UCSD-AML1 (cell line): ENCODE measurements at regions not wholly inside any gene's neighbourhood (a gene's known extent, or its start where the extent isn't known, plus 50 kb on each side); places are given as distances from the start of the nearest gene placed in this dataset.

ENCODE experiments used
- DNase-seq: peaks from one replicate; lab custom pipeline; 2025; ENCODE audit not compliant: unreplicated experiment; lab: John Stamatoyannopoulos, UW

DNA sequence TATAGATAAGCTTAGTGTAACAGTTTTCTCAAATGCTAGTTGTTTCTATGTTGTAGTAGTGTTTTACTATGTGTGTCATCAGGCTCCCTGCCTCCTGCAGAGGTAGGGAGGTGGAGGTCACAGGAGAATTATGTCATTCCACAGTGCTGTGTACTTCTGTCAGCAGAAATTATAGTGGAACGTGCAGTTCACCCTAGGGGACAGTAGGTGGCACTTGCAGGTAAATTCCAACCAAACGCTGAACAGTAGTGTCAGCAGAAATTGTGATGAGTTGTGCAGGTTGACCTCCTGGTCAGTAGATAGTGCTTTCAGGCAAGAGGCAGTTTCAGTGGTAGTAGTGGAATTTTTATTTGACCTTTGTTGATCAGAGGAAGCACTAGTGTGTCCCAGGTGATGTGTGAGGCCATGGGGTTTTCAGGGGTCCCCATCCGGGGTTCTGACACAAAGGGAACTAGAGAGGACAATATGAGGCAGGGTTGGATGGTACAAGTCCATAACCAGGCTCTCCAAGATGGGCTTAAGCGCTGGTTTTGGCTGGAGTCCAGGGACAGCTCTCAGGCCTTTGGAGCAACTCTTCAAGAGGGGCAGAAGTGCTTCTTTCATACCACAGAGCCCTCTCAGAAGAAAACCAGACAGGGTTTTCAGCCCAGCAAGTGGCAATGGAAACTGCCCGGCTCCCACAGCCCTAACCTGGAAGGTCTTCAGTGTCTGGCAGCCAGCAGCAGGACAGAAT is 402.9 kb downstream of the CYLC2 start:
- DNase-seq, result peak; percentile 7

DNA sequence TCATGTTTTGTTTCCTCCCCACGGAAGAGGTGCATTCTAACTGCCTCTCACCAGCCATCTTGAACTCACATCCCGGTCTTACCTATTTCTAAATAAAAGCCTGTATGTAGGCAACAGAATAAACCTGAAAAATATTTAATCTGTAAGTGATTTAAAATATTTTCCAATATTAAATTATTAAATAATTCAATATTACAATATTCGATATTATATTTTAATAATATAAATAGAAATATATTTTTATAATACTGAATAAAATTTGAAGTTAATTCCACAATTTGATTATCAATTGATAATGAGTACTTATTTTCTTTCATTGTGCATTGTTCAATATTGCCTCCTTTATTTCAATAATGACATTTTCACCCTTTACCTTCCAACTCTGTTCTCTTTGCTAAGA is 404.4 kb downstream of the CYLC2 start:
- no peak for DNase-seq

DNA sequence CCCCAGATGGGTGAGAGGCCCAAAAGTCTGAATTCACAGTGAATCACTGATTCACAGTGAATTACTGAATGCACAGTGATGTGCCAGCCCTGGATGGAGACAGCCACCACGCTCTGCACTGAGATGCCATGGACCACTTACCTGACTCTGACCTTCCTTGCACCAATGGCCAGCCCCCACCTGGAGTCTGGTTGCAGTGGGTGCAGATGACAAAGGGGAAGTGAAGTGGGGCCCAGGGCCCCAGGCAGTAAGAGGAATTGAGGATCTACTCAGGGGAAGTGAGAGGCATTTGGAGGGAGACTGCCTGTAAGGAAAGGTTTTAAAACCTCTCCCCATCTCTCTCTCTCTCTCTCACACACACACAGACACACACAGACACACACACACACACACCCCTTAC is 412.1 kb downstream of the CYLC2 start:
- DNase-seq, result peak; percentile 5

DNA sequence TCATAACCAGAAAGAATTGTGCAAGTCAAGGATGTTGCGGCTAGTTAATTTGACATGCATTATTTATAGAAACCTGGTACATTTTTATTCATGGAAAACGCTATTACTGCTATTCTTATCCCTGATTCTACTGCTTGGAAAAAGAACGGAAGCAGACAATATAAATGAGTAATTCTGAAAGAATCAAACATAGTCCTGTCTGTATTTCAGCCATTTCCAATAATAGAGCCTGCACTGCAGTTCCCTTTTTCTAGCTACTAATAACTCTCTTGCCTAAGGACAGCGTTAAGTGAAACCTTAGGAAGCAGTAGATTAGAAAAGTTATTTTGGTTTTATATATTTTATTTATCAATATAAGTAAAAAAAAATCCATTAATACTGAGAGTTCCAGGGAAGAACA is 414.9 kb downstream of the CYLC2 start:
- DNase-seq, result no peak

DNA sequence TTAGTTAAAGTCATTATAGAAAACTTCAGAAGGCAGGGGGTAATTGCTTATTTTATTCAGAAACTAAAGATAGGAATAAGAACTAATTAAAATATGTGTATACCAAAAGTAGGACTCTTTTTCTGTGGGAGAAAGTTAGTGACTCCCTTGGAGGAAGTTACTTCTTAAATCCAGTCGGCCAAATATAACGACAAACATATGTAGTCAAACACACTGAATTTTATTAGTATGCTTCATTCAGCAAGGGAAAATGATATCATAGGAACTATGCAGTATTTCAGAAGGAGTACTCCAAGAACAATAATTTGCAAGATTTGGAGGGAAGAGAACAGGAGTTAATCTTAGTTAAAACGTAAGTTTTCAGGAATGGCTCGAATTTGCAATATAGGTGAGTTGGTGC is 432.6 kb downstream of the CYLC2 start:
- no peak for DNase-seq

DNA sequence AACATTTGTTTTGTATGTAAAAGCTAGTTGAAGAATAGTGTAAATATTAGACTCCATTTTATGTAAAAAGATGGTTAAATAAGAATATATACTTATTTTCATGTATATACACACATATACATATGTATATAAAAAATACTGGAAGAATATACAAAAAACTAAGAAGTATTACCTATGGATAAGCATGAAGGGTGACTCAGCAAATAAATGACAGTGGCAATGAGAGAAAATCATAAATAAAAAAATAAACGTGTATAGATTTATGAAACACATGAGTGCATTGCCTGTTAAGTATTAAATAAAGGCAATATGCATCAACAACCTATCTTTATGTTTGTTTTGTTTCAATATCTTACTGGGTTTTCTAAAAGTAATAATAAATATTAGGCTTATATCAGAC is 435.3 kb downstream of the CYLC2 start:
- no peak for DNase-seq

DNA sequence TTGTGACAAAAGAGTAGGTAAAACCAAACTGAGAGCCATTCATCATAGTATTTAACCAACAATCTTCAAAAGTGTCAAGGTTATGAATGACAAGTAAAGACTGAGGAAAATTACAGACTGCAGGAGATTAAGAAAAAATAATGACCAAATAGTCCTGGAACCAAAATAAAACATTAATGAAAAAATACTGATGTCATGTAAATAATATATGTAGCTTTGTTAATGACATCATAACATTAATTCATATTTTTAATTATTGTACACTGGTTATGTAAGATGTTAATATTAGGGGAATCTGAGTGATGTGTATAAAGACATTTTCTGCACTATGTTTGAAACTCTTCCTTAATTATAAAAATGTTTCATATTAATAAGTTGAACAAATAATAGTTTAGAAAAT is 436.7 kb downstream of the CYLC2 start:
- no peak for DNase-seq

DNA sequence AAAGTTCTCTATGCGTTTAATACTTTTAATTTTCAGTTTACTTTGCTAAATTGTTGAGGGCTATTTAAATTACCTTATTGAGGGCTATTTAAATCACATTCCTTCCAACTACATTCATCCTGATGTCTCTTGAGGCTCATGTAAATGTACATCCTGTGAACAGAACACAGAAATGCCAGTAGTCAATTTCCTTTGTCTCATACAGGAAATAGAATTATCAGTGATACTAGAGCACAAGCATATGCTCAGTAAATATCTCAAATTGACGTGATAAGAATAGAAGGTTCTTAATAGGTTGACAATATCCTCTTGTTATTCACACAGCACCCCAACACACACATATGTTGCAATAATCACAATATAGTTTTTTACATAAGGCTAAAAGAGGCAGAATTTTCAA is 449.0 kb downstream of the CYLC2 start:
- DNase-seq, result no peak

DNA sequence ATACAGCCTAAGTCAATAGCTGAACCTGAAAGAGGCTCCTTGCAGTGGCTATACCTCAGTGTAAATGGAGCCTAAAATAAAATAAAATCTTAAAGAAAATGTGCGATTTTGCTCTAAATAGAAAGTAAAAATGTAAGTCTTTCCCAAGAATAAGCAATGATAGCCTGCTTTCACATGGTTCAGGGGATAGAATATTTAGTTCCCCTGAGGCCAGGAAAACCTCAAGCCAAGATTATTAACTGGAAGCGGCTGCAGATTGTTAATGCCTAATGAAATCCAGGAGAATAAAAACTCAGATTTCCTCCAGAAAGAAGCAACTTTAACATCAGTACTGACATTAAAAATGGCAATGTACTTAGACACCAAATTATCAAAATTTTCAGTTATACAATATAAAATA is 463.7 kb downstream of the CYLC2 start:
- DNase-seq, result no peak

DNA sequence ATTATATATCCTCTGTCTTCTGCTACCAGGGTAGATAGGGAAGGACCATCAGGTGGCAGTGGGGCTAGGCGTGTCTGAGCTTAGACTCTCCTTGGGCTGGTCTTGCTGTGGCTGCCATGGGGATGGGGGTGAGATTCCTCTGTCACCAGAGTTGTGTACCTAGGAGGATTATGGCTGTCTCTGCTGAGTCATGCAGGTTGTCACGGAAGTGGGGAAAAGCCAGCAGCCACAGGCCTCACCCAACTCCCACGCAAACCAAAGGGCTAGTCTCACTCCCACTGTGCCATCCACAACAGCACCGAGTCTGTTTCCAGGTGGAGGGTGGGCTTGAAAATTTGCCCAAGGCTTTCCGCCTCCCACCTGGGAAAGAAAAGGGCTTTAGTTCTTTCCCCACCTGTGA is 476.1 kb downstream of the CYLC2 start:
- no peak for DNase-seq

DNA sequence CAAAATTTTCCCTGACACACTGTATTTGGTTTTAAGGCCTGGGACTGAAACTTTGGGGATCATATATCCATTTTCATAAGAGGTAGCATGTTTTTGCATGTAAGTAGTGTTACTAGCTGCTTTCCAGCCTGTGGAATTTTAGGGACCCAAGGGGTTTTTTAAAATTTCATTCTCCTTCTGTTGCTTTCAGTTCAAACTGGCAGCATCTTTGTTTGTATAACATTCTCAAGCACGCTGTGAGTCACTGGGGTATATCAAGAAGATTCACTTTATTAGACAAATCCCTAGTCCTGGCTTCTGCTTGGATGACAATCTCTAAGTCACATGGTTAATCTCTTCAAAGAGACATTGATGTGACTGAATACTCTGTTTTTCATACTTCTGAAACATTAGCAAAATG is 479.0 kb downstream of the CYLC2 start:
- DNase-seq, result no peak

DNA sequence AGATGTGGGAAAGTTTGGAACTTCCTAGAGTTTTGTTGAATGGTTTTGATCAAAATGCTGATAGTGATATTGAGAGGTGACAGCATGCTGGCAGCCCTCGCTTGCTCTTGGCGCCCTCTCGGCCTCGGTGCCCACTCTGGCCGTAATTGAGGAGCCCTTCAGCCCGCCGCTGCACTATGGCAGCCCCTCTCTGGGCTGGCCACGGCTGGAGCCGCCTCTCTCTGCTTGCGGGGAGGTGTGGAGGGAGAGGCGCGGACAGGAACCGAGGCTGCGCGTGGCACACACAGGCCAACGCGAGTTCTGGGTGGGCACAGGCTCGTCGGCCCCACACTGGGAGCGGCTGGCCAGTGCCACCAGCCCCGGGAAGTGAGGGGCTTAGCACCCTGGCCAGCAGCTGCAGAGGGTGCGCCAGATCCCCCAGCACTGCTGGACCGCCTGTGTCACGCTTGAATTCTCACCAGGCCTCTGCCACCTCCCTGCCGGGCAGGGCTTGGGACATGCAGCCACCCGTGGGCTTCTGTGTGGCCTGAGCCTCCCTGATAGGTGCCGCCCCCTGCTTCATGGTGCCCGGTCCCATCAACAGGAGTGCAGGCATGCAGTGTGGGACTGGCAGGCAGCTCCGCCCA is 488.5 kb downstream of the CYLC2 start:
- DNase-seq, result no peak

DNA sequence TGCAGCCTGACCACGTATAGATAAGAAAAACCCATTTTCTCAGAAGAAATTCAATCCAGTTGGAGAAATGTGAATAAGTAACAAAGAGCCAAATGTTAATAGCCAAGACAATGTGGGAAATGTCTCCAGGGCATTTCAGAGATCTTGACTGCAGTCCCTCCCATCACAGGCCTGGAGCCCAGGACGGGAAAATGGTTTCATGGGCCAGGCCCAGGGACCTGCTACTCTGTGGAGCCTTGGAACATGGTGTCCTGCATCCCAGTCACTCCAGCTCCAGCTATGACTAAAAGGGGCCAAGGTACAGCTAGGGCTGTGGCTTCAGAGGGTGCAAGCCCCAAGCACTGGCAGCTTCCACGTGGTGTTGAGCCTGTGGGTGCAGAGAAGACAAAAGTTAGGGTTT is 490.0 kb downstream of the CYLC2 start:
- no peak for DNase-seq

DNA sequence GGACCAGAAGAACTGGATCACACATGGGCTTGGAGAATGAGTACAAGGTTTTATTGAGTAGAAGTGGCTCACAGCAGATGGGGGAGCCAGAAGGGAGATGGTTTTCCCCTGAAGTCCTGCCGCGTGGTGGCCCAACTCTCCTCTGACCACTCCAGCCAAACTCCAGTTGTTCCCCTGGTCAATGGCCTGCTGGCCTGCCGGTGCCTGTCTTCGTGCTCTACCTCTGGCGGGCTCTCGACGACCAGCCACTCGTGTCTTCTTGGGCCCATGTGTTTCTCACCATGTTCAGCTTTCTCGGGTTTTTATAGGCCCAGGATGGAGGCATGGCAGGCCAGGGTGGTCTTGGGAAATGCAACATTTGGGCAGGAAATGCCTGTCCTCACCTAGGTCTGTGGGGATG is 519.6 kb downstream of the CYLC2 start:
- DNase-seq, result no peak

DNA sequence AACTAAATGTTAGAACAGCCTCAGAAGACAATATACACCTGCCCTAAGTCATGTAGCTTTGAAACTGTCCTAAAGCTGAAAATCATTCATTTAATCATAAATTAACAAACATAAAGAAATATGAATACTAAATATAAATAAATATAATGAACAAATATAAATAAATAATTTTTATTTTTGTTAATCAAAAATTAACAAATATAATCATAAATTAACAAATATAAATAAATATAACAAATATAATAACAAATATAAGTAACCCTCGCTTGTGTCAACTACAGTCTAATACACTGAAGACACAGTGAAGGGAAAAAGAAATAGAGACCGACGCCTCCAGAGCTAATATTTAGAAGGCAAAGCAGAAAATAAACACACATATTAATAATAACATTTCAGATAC is 527.3 kb downstream of the CYLC2 start:
- DNase-seq, result no peak

DNA sequence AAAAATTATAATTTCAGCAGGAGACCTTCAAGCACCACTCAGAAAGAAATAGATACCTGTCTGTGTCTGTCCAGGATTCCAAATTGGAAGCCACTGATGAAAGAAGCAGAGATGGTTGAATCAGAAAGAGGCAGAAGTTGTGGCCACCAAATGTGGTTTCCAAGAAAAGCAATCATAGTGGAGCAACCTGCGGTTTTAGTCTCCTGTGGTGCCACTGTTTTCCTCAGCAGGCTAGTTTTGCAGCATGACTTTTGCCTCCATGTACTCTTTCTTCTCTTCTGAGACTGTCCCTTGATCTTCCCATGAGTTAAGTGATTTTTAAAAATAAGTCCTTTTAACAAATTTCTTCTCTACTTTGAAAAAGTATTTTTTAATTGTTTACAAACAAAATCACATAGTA is 535.8 kb downstream of the CYLC2 start:
- no peak for DNase-seq

DNA sequence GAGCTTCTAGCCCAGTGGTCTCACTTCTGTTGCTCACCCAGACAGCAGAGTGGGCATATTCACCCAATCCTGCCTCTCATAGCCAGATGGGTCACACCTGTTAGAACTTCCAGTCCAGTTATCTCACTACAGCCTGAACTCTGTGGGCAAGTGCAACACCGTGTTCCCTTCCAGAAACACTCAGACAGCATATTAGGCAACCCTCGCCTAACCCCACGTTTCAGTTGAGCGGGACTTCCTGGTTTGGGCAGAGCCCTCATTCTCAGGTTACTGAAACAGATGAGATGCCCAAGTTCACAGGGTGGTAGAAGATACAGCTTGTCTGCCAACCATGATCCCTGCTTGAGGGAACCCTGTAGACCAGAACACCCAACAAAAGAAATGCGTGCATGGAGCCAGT is 538.2 kb downstream of the CYLC2 start:
- DNase-seq, result no peak

DNA sequence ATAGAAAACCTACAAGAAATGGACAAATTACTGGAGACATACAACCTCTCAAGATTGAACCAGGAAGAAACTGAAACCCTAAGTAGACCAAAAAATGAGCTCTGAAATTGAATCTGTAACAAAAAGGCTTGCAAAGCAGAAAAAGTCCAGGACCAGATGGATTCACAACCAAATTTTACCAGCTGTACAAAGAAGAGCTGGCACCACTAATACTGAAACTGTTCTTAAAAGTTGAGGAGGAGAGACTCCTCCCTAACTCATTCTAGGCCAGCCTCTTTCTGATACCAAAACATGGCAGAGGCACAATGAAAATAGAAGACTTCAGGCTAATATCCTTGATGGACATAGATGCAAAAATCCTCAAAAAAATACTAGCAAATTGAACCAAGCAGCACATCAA is 542.3 kb downstream of the CYLC2 start:
- no peak for DNase-seq

DNA sequence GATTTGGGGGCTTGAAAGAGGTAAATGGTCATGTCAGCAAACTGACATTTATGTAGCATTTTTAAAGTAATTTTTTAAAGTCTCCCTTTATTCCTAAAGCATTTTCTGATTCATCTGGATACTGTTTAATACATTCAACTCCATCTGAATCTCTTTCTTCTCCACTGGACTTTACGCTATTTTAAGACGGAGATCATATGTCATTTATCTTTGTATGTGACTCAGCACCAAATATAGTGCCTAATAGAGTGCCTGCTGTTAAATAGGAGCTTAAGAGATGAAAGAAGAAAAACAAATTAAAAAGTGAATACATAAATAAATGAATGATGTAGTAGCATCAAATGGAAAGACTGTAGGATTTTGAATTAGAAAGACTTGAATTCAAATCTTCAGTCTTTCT is 548.8 kb upstream of the SMC2 start:
- DNase-seq, result no peak

DNA sequence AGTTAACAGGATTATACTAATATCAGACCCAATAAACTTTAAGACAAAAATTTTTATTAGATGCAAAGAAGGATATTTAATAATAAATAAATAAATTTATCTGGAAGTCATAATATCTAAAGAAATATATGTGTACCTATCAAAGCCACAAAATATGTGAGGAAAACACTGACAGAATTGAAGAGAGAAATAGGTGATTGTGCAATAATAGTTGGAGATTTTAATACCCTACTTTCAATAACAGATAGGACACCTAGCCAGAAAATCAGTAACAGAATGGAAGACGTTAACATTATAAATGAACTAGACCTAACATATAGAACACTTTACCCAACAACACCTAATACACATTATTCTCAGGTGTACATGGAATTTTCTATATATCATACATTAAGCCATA is 541.4 kb upstream of the SMC2 start:
- DNase-seq, result no peak

DNA sequence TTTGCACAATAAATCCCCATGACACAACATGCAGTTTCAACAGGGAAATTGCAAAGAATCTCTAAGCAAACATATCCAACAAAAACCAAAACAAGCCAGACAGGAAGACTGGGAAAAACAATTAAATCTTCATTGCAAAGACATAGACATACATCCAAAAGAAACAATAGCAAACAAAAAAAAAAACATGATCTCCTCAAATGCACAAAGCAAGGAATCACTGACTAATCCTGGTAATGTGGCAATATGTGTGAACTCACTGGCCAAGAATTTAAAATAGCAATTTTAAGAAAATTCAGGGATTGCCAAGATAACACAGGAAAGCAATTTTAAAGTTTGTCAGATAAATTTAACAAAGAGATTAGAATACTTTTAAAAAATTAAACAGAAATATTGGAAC is 520.1 kb upstream of the SMC2 start:
- no peak for DNase-seq

DNA sequence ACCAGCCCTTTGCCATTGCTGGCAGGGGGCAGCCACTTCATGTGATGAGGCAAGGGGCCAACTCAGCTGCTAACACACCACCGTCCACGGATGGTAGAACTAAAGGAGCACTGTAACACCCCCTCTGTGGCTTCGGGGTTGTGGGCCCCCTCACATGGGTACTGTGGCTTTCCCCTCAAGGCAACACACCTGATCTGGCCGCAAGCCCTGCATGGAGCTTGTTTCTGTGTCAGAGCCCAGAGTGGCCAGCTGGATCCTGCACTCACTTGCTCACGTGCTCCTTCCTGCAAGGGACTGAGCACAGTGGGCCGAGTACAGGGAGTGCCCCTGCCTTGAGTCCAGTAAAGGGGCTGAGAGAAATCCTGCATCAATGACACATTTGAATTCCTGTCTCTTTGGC is 507.4 kb upstream of the SMC2 start:
- DNase-seq, result no peak

DNA sequence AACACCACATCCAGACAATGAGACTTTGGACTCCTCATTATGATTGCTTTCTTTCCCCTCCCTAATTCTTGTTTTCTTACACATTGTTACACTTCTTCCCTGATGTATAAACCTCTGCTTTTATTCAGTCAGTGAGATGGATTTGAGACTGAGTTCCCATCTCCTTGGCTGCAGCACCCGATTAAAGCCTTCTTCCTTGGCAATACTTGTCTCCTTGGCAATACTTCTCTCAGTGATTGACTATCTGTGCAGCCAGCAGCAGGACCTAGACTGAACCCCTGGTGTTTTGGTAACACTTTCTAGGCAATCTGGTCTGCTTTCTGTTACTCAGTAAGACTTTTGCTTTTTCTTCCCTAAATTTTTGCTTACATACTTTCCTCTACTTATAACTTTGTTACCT is 492.8 kb upstream of the SMC2 start:
- DNase-seq, result no peak
